GM12865 (cell line): ENCODE measurements at regions not wholly inside any gene's neighbourhood (a gene's known extent, or its start where the extent isn't known, plus 50 kb on each side); places are given as distances from the start of the nearest gene placed in this dataset.
"Not testable (repeated sequence)": the region's sequence is repeated elsewhere in the genome, so short reads cannot be mapped to it uniquely, and the experiment has no call there.

Experiments used
- DNase-seq: peaks from one replicate; pipeline ENCODE4 v3.0.0; 2010; ENCODE audit warnings: low read depth
- H3K4me3 ChIP-seq: 2 replicates; pipeline ENCODE4 v1.5.1; 2011; ENCODE audit warnings: mild to moderate bottlenecking, low read depth, low read length, control low read depth
- CTCF ChIP-seq: IDR thresholded peaks from 2 replicates; pipeline ENCODE4 v1.5.1; 2011; ENCODE audit warnings: low read length, control low read depth, low read depth, inconsistent platforms; ENCODE audit not compliant: insufficient read depth; ENCODE audit errors: missing control alignments

- no peak for TF ChIP-seq CTCF
- no peak for DNase-seq
- no peak overlapping the region for H3K4me3 ChIP-seq
Measured at GRCh38 chr17:20938988-20939615, 103.7 kb downstream of the USP22 start.

DNA sequence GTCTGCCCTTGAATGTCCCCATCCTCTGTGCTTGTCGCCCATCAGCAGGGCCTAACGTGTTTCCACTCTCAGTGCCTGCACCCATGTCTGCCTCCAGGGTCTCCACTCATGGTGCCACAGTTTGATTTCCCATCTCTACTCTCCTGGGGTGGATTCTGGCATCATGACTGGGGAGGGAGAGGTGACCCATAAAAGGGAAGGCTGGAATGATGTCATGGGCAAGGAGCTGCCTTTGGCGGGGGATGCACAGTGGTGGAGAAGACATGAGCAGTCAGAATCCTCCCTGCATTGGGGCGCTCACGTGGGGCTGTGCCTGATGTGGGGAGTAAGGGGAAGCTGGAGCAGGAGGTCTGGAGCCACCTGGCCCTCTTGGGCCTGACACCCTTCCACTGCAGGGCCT is 100.9 kb downstream of the USP22 start:
- no peak for DNase-seq
- no peak overlapping the region for H3K4me3 ChIP-seq
- no peak for TF ChIP-seq CTCF

DNA sequence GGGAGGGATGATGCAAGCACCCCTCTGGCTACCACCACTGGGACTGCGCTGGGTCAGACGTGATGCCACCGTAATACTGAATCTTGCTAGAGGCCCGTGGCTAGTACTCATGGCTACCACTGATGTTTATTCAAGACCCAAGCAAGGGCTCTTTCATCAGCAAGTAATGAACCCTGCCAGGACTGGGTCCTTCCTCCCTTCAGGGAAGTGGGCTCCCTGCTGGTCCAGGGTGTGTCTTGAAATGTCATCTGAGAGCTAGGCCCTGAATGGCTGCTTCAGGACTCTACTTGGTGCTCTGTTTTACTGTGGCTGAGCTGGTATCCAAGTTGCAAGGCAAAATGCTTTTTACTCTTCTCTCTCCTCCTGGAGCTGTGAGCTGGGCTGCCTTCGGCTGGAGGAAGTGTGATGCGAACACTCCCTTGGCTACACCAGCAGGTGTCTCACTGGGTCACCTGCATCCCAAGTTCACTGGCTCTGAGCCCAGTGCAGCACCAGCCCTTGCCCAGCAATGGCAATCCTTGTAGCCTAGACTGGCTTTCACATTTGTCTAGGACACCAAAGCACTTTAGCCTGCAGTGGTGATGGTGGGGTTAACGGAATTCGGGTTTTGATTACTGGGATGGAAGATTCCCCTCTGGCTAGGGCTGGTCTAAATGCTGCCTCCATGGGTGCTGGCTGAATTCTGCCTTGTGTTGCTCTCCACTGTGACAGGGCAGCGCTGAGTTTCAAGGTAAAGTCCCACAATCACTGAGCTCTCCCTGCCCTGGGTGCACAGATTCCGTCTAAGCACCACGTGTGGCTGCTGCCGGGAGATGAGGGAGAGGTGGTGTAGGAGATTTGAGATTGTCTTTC is 98.6 kb downstream of the USP22 start:
- TF ChIP-seq CTCF: peak; percentile 58
- DNase-seq: peak; percentile 49

DNA sequence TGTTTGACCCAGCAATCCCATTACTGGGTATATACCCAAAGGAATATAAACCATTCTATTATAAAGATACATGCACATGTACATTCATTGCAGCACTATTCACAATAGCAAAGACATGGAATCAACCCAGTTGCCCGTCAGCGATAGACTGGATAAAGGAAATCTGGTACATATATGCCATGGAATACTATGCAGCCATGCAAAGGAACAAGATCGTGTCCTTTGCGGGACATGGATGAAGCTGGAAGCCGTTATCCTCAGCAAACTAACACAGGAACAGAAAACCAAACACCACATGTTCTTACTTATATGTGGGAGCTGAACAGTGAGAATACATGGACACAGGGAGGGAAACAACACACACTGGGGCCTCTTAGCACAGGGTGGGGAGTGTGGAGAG is 95.1 kb downstream of the USP22 start:
- H3K4me3 ChIP-seq, DNase-seq: not testable (repeated sequence)

More for the DNA sequence above, 98.6 kb downstream of the USP22 start:
- H3K4me3 ChIP-seq: no peak overlapping the region

DNA sequence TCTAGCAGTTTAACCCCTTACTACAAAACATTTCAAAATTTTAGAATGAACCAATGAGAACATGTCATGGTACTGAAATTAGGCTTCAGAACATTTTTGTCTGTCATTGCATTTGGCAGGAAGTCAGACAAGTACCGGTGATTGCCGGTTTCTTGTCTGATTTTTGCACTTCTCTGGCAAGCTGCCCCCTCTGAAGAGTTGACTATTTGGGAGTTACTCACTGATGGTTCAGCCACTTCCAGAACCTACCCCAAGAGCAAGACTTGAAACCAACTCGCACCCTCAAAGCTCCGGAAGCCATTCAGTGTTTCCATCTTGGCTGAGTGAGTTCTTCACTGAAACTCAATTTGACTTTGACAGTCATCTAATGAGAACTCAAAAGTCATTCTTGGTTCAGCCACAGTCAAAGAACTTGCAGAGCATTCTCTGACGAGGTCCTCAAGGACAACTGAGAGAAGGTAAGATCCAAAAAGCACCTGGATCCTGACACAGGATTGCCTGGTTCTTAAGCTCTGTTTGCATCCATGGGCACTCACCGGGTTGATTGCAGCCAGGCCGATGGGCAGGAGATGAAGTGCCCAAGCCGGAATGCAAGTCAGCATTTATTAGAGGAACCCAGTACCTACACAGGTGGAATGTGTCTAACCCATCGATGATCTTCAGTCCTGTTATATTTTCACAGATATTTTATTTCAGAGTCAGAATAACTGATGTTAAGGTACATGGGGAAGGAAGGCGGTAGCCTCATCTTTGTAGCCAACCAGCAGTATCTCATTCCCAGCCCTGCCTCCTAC is 93.6 kb downstream of the USP22 start:
- no peak for DNase-seq
- no peak for TF ChIP-seq CTCF
- H3K4me3 ChIP-seq: no peak overlapping the region
